Loucy (cell line): ENCODE measurements at regions not wholly inside any gene's neighbourhood (a gene's known extent, or its start where the extent isn't known, plus 50 kb on each side); places are given as distances from the start of the nearest gene placed in this dataset.

Source experiments
- H2AFZ ChIP-seq: fragments of 200-600 bp; sonication (generic); 2 replicates; pipeline ENCODE4 v1.6.0; 2016; ENCODE audit warnings: antibody characterized with exemption, mild to moderate bottlenecking, low read length, moderate library complexity
- H3F3A ChIP-seq: fragments of 200-600 bp; 2 replicates; pipeline ENCODE4 v1.6.0; 2016; ENCODE audit warnings: antibody characterized with exemption, low read depth, mild to moderate bottlenecking
- H3K27me3 ChIP-seq: fragments of 200-600 bp; sonication (generic); 2 replicates; pipeline ENCODE4 v1.6.1; 2014; ENCODE audit warnings: low read length, mild to moderate bottlenecking; ENCODE audit not compliant: insufficient read depth, poor library complexity, severe bottlenecking
- H3K36me3 ChIP-seq: fragments of 200-600 bp; sonication (generic); 2 replicates; pipeline ENCODE4 v1.6.1; 2016; ENCODE audit warnings: low read length; ENCODE audit not compliant: insufficient read depth
- H3K4me1 ChIP-seq: fragments of 200-600 bp; sonication (generic); 2 replicates; pipeline ENCODE4 v1.5.1; 2014; ENCODE audit warnings: low read length, mild to moderate bottlenecking; ENCODE audit not compliant: insufficient read depth, poor library complexity, severe bottlenecking
- H3K4me2 ChIP-seq: fragments of 200-600 bp; sonication (generic); 2 replicates; pipeline ENCODE4 v1.6.0; 2014; ENCODE audit warnings: antibody characterized with exemption, low read length, low read depth, mild to moderate bottlenecking; ENCODE audit not compliant: poor library complexity, severe bottlenecking
- H3K4me3 ChIP-seq: fragments of 200-600 bp; sonication (generic); 2 replicates; pipeline ENCODE4 v1.5.1; 2014; ENCODE audit warnings: low read length, mild to moderate bottlenecking, mixed read lengths; ENCODE audit not compliant: poor library complexity, severe bottlenecking
- H3K79me2 ChIP-seq: fragments of 200-600 bp; sonication (generic); 2 replicates; pipeline ENCODE4 v1.6.1; 2014; ENCODE audit warnings: low read length; ENCODE audit not compliant: insufficient read depth
- H3K9ac ChIP-seq: fragments of 200-600 bp; sonication (generic); 2 replicates; pipeline ENCODE4 v1.6.0; 2014; ENCODE audit warnings: mild to moderate bottlenecking, low read depth, low read length, moderate library complexity; ENCODE audit not compliant: poor library complexity, severe bottlenecking
- H3K9me2 ChIP-seq: fragments of 200-600 bp; sonication (generic); replicated peaks from 2 replicates; pipeline ENCODE4 v1.6.1; 2016; ENCODE audit warnings: low read depth, low read length, mixed read lengths
- H3K9me3 ChIP-seq: fragments of 200-600 bp; sonication (generic); 2 replicates; pipeline ENCODE4 v1.6.1; 2014; ENCODE audit warnings: mild to moderate bottlenecking, antibody characterized with exemption, low read length, low read depth; ENCODE audit not compliant: insufficient read depth
- H4K20me1 ChIP-seq: fragments of 200-600 bp; sonication (generic); 2 replicates; pipeline ENCODE4 v1.6.0; 2014; ENCODE audit warnings: antibody characterized with exemption, low read length, mild to moderate bottlenecking; ENCODE audit not compliant: insufficient read depth, poor library complexity, severe bottlenecking
- EZH2phosphoT487 ChIP-seq: fragments of 200-600 bp; IDR thresholded peaks from 2 replicates; pipeline ENCODE4 v1.6.1; 2018; ENCODE audit warnings: antibody characterized with exemption, mild to moderate bottlenecking, moderate library complexity, borderline replicate concordance
- TF ChIP-seq, protein P1 (sequence below): fragments of 200-600 bp; sonication (generic); conservative IDR thresholded peaks from 2 replicates; pipeline ENCODE4 v1.5.1; 2014; ENCODE audit warnings: mild to moderate bottlenecking, antibody characterized with exemption, low read length

DNA sequence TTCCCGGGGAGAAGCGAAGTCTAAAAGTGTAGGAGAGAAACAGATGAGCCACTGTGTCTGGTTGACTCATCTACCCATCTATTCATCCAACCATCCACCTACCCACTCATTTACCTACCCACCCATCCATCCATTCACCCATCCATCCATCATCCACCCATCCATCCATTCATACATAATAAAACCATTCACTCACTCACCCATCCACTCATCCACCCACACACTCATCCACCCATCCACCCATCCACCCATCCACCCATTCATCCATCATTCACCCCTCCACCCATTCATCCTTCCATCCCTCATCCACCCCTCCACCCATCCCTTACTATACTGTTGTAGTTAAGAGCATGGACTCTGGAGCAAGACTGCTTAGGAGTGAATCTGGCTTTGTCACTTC is 136.4 kb upstream of the ATP2B2 start:
- Histone ChIP-seq H3K4me1 (no peaks in the 10 kb centered on the region), H3F3A (no peaks in the 10 kb centered on the region), H3K36me3 (no peaks in the 10 kb centered on the region), H3K9me3 (peaks cover 8% of the 10 kb centered on the region; the same call in 1 of the 2 replicates), H2AFZ (no peak overlapping the region), H3K79me2 (no peaks in the 10 kb centered on the region), H3K9me2 (no peaks in the 10 kb centered on the region), H3K9ac (no peak overlapping the region), H3K27me3 (no peaks in the 10 kb centered on the region), H4K20me1 (no peaks in the 10 kb centered on the region), H3K4me2 (no peak overlapping the region), H3K4me3 (no peak overlapping the region)
- TF ChIP-seq EZH2phosphoT487, result no peak
- TF ChIP-seq, protein P1, sequence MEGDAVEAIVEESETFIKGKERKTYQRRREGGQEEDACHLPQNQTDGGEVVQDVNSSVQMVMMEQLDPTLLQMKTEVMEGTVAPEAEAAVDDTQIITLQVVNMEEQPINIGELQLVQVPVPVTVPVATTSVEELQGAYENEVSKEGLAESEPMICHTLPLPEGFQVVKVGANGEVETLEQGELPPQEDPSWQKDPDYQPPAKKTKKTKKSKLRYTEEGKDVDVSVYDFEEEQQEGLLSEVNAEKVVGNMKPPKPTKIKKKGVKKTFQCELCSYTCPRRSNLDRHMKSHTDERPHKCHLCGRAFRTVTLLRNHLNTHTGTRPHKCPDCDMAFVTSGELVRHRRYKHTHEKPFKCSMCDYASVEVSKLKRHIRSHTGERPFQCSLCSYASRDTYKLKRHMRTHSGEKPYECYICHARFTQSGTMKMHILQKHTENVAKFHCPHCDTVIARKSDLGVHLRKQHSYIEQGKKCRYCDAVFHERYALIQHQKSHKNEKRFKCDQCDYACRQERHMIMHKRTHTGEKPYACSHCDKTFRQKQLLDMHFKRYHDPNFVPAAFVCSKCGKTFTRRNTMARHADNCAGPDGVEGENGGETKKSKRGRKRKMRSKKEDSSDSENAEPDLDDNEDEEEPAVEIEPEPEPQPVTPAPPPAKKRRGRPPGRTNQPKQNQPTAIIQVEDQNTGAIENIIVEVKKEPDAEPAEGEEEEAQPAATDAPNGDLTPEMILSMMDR, result no peak

DNA sequence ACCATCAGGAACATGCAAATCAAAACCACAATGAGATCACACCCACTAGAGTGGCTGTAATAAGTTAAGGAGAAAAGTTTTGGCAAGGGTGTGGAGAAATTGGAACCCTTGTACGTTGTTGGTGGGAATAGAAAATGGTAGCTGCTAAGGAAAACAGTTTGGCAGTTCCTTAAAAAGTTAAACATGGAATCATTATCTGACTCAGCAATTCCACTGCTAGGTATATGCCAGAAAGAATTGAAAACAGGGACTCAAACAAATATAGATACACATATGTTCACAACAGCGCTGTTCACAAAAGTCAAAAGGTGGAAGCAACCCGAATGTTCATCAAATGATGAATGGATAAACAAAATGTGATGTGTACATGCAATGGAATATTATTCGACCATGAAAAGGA is 138.8 kb upstream of the ATP2B2 start:
- Histone ChIP-seq H3F3A (no peaks in the 10 kb centered on the region), H3K4me1 (no peaks in the 10 kb centered on the region), H3K36me3 (no peaks in the 10 kb centered on the region), H3K4me3 (no peak overlapping the region), H3K9ac (no peak overlapping the region), H3K9me3 (no peaks in the 10 kb centered on the region), H3K79me2 (no peaks in the 10 kb centered on the region), H3K9me2 (no peaks in the 10 kb centered on the region), H3K27me3 (no peaks in the 10 kb centered on the region), H2AFZ (no peak overlapping the region), H4K20me1 (no peaks in the 10 kb centered on the region), H3K4me2 (no peak overlapping the region)
- TF ChIP-seq, protein P1, result no peak
- no peak for TF ChIP-seq EZH2phosphoT487

DNA sequence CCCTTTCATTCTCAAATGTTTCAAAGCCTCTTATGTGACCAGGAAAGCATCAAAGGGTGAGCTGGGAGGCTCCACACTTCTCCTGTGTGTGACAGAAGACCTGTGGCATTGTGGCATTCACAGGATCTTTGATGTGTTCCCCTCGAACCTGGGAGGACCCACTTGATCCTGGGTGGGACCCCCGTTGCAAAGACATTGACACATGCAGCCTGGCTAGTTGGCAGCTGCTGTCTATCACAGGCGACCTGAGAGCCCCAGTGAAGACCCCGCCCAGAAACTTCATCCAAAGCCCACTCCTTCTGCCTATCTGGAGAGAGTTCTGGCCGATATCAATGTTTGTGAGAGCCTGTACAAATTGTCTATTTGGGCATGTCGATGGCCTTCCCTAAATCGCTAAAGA is 140.4 kb upstream of the ATP2B2 start:
- Histone ChIP-seq H2AFZ (no peak overlapping the region), H3K79me2 (no peaks in the 10 kb centered on the region), H3K4me1 (no peaks in the 10 kb centered on the region), H3K9me3 (no peaks in the 10 kb centered on the region), H3K4me3 (no peak overlapping the region), H4K20me1 (no peaks in the 10 kb centered on the region), H3K4me2 (no peak overlapping the region), H3K9ac (no peak overlapping the region), H3K27me3 (no peaks in the 10 kb centered on the region), H3F3A (no peaks in the 10 kb centered on the region), H3K36me3 (no peaks in the 10 kb centered on the region), H3K9me2 (no peaks in the 10 kb centered on the region)
- TF ChIP-seq, protein P1, result no peak
- no peak for TF ChIP-seq EZH2phosphoT487
